Chondrocyte (in vitro differentiated cells): ENCODE measurements at regions not wholly inside any gene's neighbourhood (a gene's known extent, or its start where the extent isn't known, plus 50 kb on each side); places are given as distances from the start of the nearest gene placed in this dataset.

Experiments used
- DNase-seq: peaks from one replicate; pipeline ENCODE4 v3.0.0; 2021; ENCODE audit warnings: mixed read lengths, low spot score
- H3K27ac Mint-ChIP-seq: one replicate; pipeline ENCODE4 v1.8.0; 2021; ENCODE audit warnings: mild to moderate bottlenecking, moderate library complexity, mixed read lengths; ENCODE audit not compliant: unreplicated experiment
- H3K27me3 Mint-ChIP-seq: 2 replicates; pipeline ENCODE4 v1.8.0; 2021; ENCODE audit warnings: low read depth, mixed read lengths
- H3K36me3 Mint-ChIP-seq: 2 replicates; pipeline ENCODE4 v1.8.0; 2021; ENCODE audit warnings: low read depth, mixed read lengths
- H3K4me1 Mint-ChIP-seq: 2 replicates; pipeline ENCODE4 v1.8.0; 2021; ENCODE audit warnings: low read depth, mild to moderate bottlenecking, mixed read lengths
- H3K4me3 Mint-ChIP-seq: one replicate; pipeline ENCODE4 v1.8.0; 2021; ENCODE audit warnings: mild to moderate bottlenecking, moderate library complexity, mixed read lengths; ENCODE audit not compliant: unreplicated experiment
- H3K9me3 Mint-ChIP-seq: 2 replicates; pipeline ENCODE4 v1.8.0; 2021; ENCODE audit warnings: low read depth, mixed read lengths
- CTCF ChIP-seq: fragments of 200-600 bp; sonication (generic); IDR thresholded peaks from 2 replicates; pipeline ENCODE4 v1.5.0; 2021; ENCODE audit warnings: antibody characterized with exemption, mild to moderate bottlenecking, moderate library complexity

GRCh38 chr2:8111193-8111592 lies 570.7 kb upstream of the ID2 start:
- no peak for DNase-seq
- Mint-ChIP-seq H3K4me1 (no peaks in the 10 kb centered on the region), H3K27ac (no peak overlapping the region), H3K27me3 (peaks cover 4% of the 10 kb centered on the region), H3K4me3 (no peak overlapping the region), H3K36me3 (no peaks in the 10 kb centered on the region), H3K9me3 (peaks cover 4% of the 10 kb centered on the region)
- TF ChIP-seq CTCF: no peak

- Mint-ChIP-seq H3K4me1 (peaks cover 14% of the 10 kb centered on the region), H3K27ac (no peak overlapping the region), H3K9me3 (peaks cover 2% of the 10 kb centered on the region)
These were observed 566.4 kb upstream of the ID2 start for GRCh38 chr2:8115456-8115855.

GRCh38 chr2:8115966-8116365 lies 565.9 kb upstream of the ID2 start:
- no peaks in the 10 kb centered on the region for H3K36me3 Mint-ChIP-seq
- no peaks in the 10 kb centered on the region for H3K9me3 Mint-ChIP-seq
- no peak for TF ChIP-seq CTCF
- H3K4me1 Mint-ChIP-seq: peaks cover 19% of the 10 kb centered on the region
- H3K4me3 Mint-ChIP-seq: no peak overlapping the region
- H3K27me3 Mint-ChIP-seq: peaks cover 4% of the 10 kb centered on the region
- no peak overlapping the region for H3K27ac Mint-ChIP-seq
- DNase-seq: no peak

More at GRCh38 chr2:8115456-8115855, 566.4 kb upstream of the ID2 start:
- DNase-seq: no peak
- Mint-ChIP-seq H3K27me3 (peaks cover 4% of the 10 kb centered on the region), H3K4me3 (no peak overlapping the region), H3K36me3 (no peaks in the 10 kb centered on the region)
- TF ChIP-seq CTCF: no peak

GRCh38 chr2:8116661-8117060 lies 565.2 kb upstream of the ID2 start:
- TF ChIP-seq CTCF: no peak
- no peak for DNase-seq
- H3K9me3 Mint-ChIP-seq: no peaks in the 10 kb centered on the region
- no peaks in the 10 kb centered on the region for H3K36me3 Mint-ChIP-seq
- no peak overlapping the region for H3K27ac Mint-ChIP-seq
- peaks cover 3% of the 10 kb centered on the region for H3K27me3 Mint-ChIP-seq
- no peak overlapping the region for H3K4me3 Mint-ChIP-seq
- H3K4me1 Mint-ChIP-seq: peaks cover 26% of the 10 kb centered on the region

- Mint-ChIP-seq H3K36me3 (no peaks in the 10 kb centered on the region), H3K9me3 (no peaks in the 10 kb centered on the region), H3K4me3 (no peak overlapping the region), H3K4me1 (peaks cover 39% of the 10 kb centered on the region), H3K27me3 (no peaks in the 10 kb centered on the region), H3K27ac (peak overlapping the region; percentile 90)
- no peak for DNase-seq
- no peak for TF ChIP-seq CTCF
These were observed 562.7 kb upstream of the ID2 start for GRCh38 chr2:8118940-8119781.
